PC-9 (cell line): ENCODE measurements at regions not wholly inside any gene's neighbourhood (a gene's known extent, or its start where the extent isn't known, plus 50 kb on each side); places are given as distances from the start of the nearest gene placed in this dataset.

Experiments used
- BruUV-seq: library from RNA; stranded (reverse); fragments of 400-500 nt; replicated peaks from 2 replicates; lab custom pipeline; 2021; lab: Mats Ljungman, UMichigan
- CTCF ChIA-PET: fragments of 300-600 bp; sonication (Branson Sonifier 250); formaldehyde crosslinking; loops from one replicate; lab custom pipeline; 2022; ENCODE audit warnings: antibody characterized with exemption; lab: Charles Lee
- POLR2A ChIA-PET: fragments of 300-600 bp; sonication (Branson Sonifier 250); formaldehyde crosslinking; loops from one replicate; lab custom pipeline; 2022; ENCODE audit warnings: antibody characterized with exemption; ENCODE audit not compliant: unreplicated experiment; lab: Charles Lee
- DNase-seq, 2 experiments: peaks; one replicate each; pipeline versions ENCODE4 v3.0.0 to v3.0.0-alpha.2; 2015 to 2022; ENCODE audit warnings: mixed read lengths in 1 of 2
- H2AFZ ChIP-seq: fragments of 200-600 bp; sonication (generic); 2 replicates; pipeline ENCODE4 v1.8.1; 2017; ENCODE audit warnings: antibody characterized with exemption
- H3F3A ChIP-seq: fragments of 200-600 bp; sonication (generic); 2 replicates; pipeline ENCODE4 v1.8.1; 2017; ENCODE audit warnings: antibody characterized with exemption, mild to moderate bottlenecking, low read depth; ENCODE audit not compliant: insufficient read depth
- H3K27ac ChIP-seq: fragments of 200-600 bp; sonication (generic); 2 replicates; pipeline ENCODE4 v1.6.1; 2016; ENCODE audit warnings: mixed run types
- H3K27me3 ChIP-seq: fragments of 200-600 bp; sonication (generic); 2 replicates; pipeline ENCODE4 v1.6.1; 2016; ENCODE audit warnings: low read depth, mixed run types; ENCODE audit not compliant: insufficient read depth
- H3K36me3 ChIP-seq: fragments of 200-600 bp; sonication (generic); 2 replicates; pipeline ENCODE4 v1.6.1; 2016; ENCODE audit warnings: low read depth, mixed run types
- H3K4me1 ChIP-seq: fragments of 200-600 bp; sonication (generic); replicated peaks from 2 replicates; pipeline ENCODE4 v1.6.1; 2016; ENCODE audit warnings: mixed run types; ENCODE audit not compliant: insufficient read depth
- H3K4me2 ChIP-seq: fragments of 200-600 bp; sonication (generic); 2 replicates; pipeline ENCODE4 v1.6.1; 2017; ENCODE audit warnings: mixed run types
- H3K4me3 ChIP-seq: fragments of 200-600 bp; sonication (generic); 2 replicates; pipeline ENCODE4 v1.6.1; 2016; ENCODE audit warnings: mixed run types
- H3K79me2 ChIP-seq: fragments of 200-600 bp; sonication (generic); 2 replicates; pipeline ENCODE4 v1.6.1; 2017; ENCODE audit warnings: low read depth, mixed run types
- H3K9me2 ChIP-seq: fragments of 200-600 bp; sonication (generic); 2 replicates; pipeline ENCODE4 v1.8.1; 2017; ENCODE audit warnings: mild to moderate bottlenecking; ENCODE audit not compliant: insufficient read depth
- H3K9me3 ChIP-seq: fragments of 200-600 bp; sonication (generic); 2 replicates; pipeline ENCODE4 v1.8.1; 2016; ENCODE audit warnings: low read depth; ENCODE audit not compliant: insufficient read depth
- H4K20me1 ChIP-seq: fragments of 200-600 bp; sonication (generic); 2 replicates; pipeline ENCODE4 v1.8.1; 2017; ENCODE audit not compliant: insufficient read depth
- EZH2 ChIP-seq: fragments of 200-600 bp; sonication (generic); IDR thresholded peaks from 2 replicates; pipeline ENCODE4 v1.8.0; 2017; ENCODE audit warnings: antibody characterized with exemption, low read depth
- intact Hi-C: fragments of 100-400 bp; cut with micrococcal nuclease; formaldehyde crosslinking; loops from one replicate; pipeline ENCODE4 v1.10.0; 2022; ENCODE audit not compliant: unreplicated experiment
- TF ChIP-seq, protein P1 (sequence below): fragments of 200-600 bp; sonication (generic); conservative IDR thresholded peaks from 2 replicates; pipeline ENCODE4 v1.6.1; 2017; ENCODE audit warnings: mixed run types, antibody characterized with exemption, mild to moderate bottlenecking, moderate library complexity

DNA sequence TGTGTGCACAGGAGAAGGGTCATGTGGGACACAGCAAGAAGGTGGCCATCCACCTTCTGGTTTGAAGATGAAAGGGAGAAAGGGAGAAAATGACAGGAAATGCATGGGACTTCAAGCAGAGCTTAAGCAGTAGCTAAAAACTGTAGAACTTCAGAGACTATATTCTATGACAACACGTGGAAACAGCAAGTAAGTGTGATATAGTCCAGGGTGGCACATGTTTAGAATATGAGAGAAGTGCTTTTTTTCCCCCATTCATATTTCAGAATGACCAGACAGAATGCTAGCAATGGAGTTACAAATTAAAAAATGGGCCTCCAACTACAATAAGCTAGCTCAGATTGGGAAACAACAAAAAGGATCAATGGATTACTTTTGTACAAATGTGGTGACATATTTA is 1042.2 kb downstream of the TMEM182 start:
- Histone ChIP-seq H3K4me3 (no peak overlapping the region), H4K20me1 (no peaks in the 10 kb centered on the region), H3K4me2 (no peak overlapping the region), H3K36me3 (no peaks in the 10 kb centered on the region), H3F3A (no peaks in the 10 kb centered on the region), H3K27ac (no peak overlapping the region), H2AFZ (no peak overlapping the region), H3K4me1 (no peaks in the 10 kb centered on the region), H3K79me2 (no peaks in the 10 kb centered on the region), H3K9me3 (no peaks in the 10 kb centered on the region; the same call in 1 of the 2 replicates), H3K27me3 (no peaks in the 10 kb centered on the region), H3K9me2 (no peaks in the 10 kb centered on the region)
- intact Hi-C loops, result no loop called here
- TF ChIP-seq, protein P1, sequence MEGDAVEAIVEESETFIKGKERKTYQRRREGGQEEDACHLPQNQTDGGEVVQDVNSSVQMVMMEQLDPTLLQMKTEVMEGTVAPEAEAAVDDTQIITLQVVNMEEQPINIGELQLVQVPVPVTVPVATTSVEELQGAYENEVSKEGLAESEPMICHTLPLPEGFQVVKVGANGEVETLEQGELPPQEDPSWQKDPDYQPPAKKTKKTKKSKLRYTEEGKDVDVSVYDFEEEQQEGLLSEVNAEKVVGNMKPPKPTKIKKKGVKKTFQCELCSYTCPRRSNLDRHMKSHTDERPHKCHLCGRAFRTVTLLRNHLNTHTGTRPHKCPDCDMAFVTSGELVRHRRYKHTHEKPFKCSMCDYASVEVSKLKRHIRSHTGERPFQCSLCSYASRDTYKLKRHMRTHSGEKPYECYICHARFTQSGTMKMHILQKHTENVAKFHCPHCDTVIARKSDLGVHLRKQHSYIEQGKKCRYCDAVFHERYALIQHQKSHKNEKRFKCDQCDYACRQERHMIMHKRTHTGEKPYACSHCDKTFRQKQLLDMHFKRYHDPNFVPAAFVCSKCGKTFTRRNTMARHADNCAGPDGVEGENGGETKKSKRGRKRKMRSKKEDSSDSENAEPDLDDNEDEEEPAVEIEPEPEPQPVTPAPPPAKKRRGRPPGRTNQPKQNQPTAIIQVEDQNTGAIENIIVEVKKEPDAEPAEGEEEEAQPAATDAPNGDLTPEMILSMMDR, result no peak
- no peak for TF ChIP-seq EZH2
- POLR2A ChIA-PET, result no interaction called here
- BruUV-seq, result no TSS peak
- DNase-seq, result no peak
- CTCF ChIA-PET, result no interaction called here

DNA sequence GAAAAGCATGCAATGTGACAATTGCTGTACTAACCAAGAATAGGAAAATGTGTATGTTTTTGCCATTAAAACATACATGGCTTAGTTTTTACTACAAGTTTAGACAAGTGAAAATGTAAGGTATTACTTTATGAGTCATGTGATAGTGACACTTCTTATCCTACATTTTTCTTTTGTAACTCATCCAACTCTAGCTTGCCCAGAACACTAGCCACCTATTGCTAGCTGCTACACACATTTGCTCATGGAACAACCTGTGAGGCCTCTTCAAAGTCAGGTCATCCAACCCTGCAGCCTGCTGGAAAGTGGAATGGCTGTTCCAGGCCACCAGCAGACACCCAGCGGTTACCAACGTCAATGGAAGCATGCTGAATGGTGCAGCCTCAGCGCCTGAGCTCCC is 1043.9 kb downstream of the TMEM182 start:
- H3K4me2 ChIP-seq, result no peak overlapping the region
- H3K36me3 ChIP-seq, result no peaks in the 10 kb centered on the region
- H3K27me3 ChIP-seq, result no peaks in the 10 kb centered on the region; the same call in 1 of the 2 replicates
- no peaks in the 10 kb centered on the region for H4K20me1 ChIP-seq
- TF ChIP-seq, protein P1, result no peak
- TF ChIP-seq EZH2, result no peak
- intact Hi-C loops, result no loop called here
- DNase-seq, result no peak
- H2AFZ ChIP-seq, result no peak overlapping the region
- no peaks in the 10 kb centered on the region for H3K79me2 ChIP-seq
- ChIA-PET POLR2A (no interaction called here), CTCF (no interaction called here)
- H3F3A ChIP-seq, result no peaks in the 10 kb centered on the region
- H3K4me1 ChIP-seq, result no peaks in the 10 kb centered on the region
- no peaks in the 10 kb centered on the region for H3K9me2 ChIP-seq
- no peak overlapping the region for H3K27ac ChIP-seq
- no peak overlapping the region for H3K4me3 ChIP-seq
- no TSS peak for BruUV-seq
- H3K9me3 ChIP-seq, result no peaks in the 10 kb centered on the region; the same call in 1 of the 2 replicates

DNA sequence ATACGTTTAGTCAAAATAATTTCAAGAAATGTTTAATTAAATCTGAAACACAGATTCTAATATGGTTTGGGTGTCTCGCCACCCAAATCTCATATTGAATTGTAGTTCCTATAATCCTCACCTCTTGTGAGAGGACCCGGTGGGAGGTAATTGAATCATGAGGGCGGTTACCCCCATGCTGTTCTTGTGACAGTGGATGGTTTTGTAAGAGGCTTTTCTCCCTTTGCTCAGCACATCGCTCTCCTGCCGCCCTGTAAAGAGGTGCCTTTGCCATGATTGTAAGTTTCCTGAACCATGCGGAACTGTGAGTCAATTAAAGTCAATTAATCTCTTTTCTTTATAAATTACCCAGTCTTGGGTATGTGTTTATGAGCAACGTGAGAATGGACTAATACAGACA is 1045.1 kb upstream of the POU3F3 start:
- H3K4me3 ChIP-seq, result no peak overlapping the region
- ChIA-PET POLR2A (no interaction called here), CTCF (no interaction called here)
- H3K27ac ChIP-seq, result no peak overlapping the region
- no peak for TF ChIP-seq EZH2
- TF ChIP-seq, protein P1, result no peak
- H2AFZ ChIP-seq, result no peak overlapping the region
- no peak overlapping the region for H3K4me2 ChIP-seq
- no peaks in the 10 kb centered on the region for H3K4me1 ChIP-seq
- intact Hi-C loops, result no loop called here
- no peaks in the 10 kb centered on the region for H3F3A ChIP-seq
- no peaks in the 10 kb centered on the region for H4K20me1 ChIP-seq
- no peaks in the 10 kb centered on the region for H3K9me3 ChIP-seq
- H3K27me3 ChIP-seq, result no peaks in the 10 kb centered on the region; the same call in 1 of the 2 replicates
- H3K79me2 ChIP-seq, result no peaks in the 10 kb centered on the region
- BruUV-seq, result no TSS peak
- no peaks in the 10 kb centered on the region for H3K9me2 ChIP-seq
- DNase-seq, result no peak
- H3K36me3 ChIP-seq, result no peaks in the 10 kb centered on the region
